SK-N-MC (cell line): ENCODE measurements at regions not wholly inside any gene's neighbourhood (a gene's known extent, or its start where the extent isn't known, plus 50 kb on each side); places are given as distances from the start of the nearest gene placed in this dataset.

Experiments
- EZH2 ChIP-seq: fragments of 200-600 bp; sonication (generic); IDR thresholded peaks from one replicate; pipeline ENCODE4 v1.6.1; 2017; ENCODE audit warnings: antibody characterized with exemption
- FOXP2 ChIP-seq: optimal IDR thresholded peaks from 2 replicates; pipeline ENCODE3; 2011; ENCODE audit warnings: mild to moderate bottlenecking, moderate library complexity; ENCODE audit not compliant: insufficient read depth; ENCODE audit errors: extremely low read length, control extremely low read depth
- POLR2AphosphoS5 ChIP-seq: IDR thresholded peaks from 2 replicates; pipeline ENCODE4 v1.6.1; 2012; ENCODE audit warnings: mild to moderate bottlenecking, low read depth, low read length, borderline replicate concordance

DNA sequence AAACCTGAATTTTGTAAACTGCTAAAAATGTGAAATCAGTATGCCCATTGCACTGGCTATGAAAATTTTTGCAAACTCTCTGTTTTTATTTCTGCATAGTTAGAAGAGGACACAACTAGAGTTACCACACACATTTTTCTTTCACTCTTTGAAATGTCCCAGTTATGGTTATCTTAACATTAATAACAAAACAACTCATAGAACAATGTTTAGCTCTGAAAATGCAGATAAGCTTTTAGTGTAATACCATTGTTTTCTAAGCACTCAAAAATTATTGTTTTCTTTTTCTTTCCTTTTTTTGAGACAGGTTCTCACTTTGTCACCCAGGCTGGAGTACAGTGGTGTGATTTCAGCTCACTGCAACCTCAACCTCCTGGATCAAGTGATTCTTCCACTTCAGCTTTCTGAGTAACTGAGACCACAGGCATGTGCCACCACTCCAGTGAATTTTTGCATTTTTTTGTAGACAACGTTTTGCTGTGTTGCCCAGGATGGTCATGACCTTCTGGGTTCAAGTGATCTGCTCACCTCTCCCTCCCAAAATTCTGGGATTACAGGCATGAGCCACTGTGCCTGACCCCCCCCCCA is 1204.5 kb upstream of the ZEB2 start:
- no peak for TF ChIP-seq POLR2AphosphoS5
- no peak for TF ChIP-seq EZH2
- no peak for TF ChIP-seq FOXP2
